GM12878 (cell line): ENCODE measurements at regions not wholly inside any gene's neighbourhood (a gene's known extent, or its start where the extent isn't known, plus 50 kb on each side); places are given as distances from the start of the nearest gene placed in this dataset.

Source experiments
- ATAC-seq: fragments of 200-7000 bp; cut with Tn5 transposase; 3 replicates; pipeline ENCODE4 v1.9.1; 2020; ENCODE audit warnings: mild to moderate bottlenecking, moderate library complexity
- BruUV-seq: library from RNA; stranded (reverse); fragments of 400-500 nt; replicated peaks from 2 replicates; lab custom pipeline; 2021; lab: Mats Ljungman, UMichigan
- CTCF ChIA-PET: fragments of 300-600 bp; sonication (Branson Sonifier 250); formaldehyde crosslinking; extraction: SDS; loops from one replicate; lab custom pipeline; 2021; ENCODE audit warnings: inconsistent platforms; lab: Yijun Ruan, JAX
- POLR2A ChIA-PET: fragments of 350-600 bp; formaldehyde crosslinking; extraction: SDS; loops from one replicate; lab custom pipeline; 2021; ENCODE audit warnings: inconsistent platforms; lab: Charles Lee
- RAD21 ChIA-PET: fragments of 300-600 bp; sonication (Branson Sonifier 250); formaldehyde crosslinking; loops from one replicate; lab custom pipeline; 2023; ENCODE audit warnings: antibody characterized with exemption; ENCODE audit not compliant: unreplicated experiment; lab: Charles Lee
- SMC1A ChIA-PET: fragments of 300-600 bp; sonication (Branson Sonifier 250); formaldehyde crosslinking; loops from one replicate; lab custom pipeline; 2023; ENCODE audit not compliant: unreplicated experiment, uncharacterized antibody; lab: Charles Lee
- DNase-seq: peaks from one replicate; pipeline ENCODE4 v3.0.0-alpha.2; 2011; ENCODE audit warnings: low read depth, low spot score
- FAIRE-seq: peaks from 3 replicates; lab custom pipeline; 2011; peaks lifted over from hg19 to GRCh38; lab: Jason Lieb, UNC
- H2AFZ ChIP-seq: 2 replicates; pipeline ENCODE4 v1.6.0; 2011; ENCODE audit warnings: low read depth, low read length, control low read depth; ENCODE audit not compliant: control insufficient read depth
- H3K27ac ChIP-seq: 2 replicates; pipeline ENCODE4 v1.5.1; 2011; ENCODE audit warnings: control low read depth; ENCODE audit not compliant: control insufficient read depth, insufficient read depth
- H3K27me3 ChIP-seq, 2 experiments: replicated peaks in 1 of 2; 2 replicates each; pipeline versions ENCODE4 v1.6.0 to v1.6.1; 2011; ENCODE audit warnings: low read length in 1 of 2; ENCODE audit not compliant: control insufficient read depth in 2 of 2, insufficient read depth in 2 of 2
- H3K36me3 ChIP-seq, 2 experiments: 2 replicates each; pipeline ENCODE4 v1.5.1; 2011; ENCODE audit warnings: low read length in 1 of 2; ENCODE audit not compliant: control insufficient read depth in 2 of 2, insufficient read depth in 2 of 2
- H3K4me1 ChIP-seq: 2 replicates; pipeline ENCODE4 v1.6.1; 2011; ENCODE audit warnings: mild to moderate bottlenecking, low read length, moderate library complexity, mixed read lengths; ENCODE audit not compliant: control insufficient read depth, insufficient read depth
- H3K4me2 ChIP-seq: 2 replicates; pipeline ENCODE4 v1.6.0; 2011; ENCODE audit warnings: control low read depth; ENCODE audit not compliant: control insufficient read depth, insufficient read depth
- H3K4me3 ChIP-seq: fragments of 200-600 bp; sonication (generic); 2 replicates; pipeline ENCODE4 v1.5.1; 2016
- H3K79me2 ChIP-seq: 2 replicates; pipeline ENCODE4 v1.6.0; 2011; ENCODE audit warnings: low read length; ENCODE audit not compliant: control insufficient read depth, insufficient read depth
- H3K9ac ChIP-seq: 2 replicates; pipeline ENCODE4 v1.8.0; 2011; ENCODE audit warnings: low read length, control low read depth, mixed read lengths; ENCODE audit not compliant: control insufficient read depth, insufficient read depth
- H3K9me3 ChIP-seq: replicated peaks from 3 replicates; pipeline ENCODE4 v1.5.1; 2011; ENCODE audit warnings: mild to moderate bottlenecking, low read length; ENCODE audit not compliant: control insufficient read depth, insufficient read depth
- H4K20me1 ChIP-seq: 2 replicates; pipeline ENCODE4 v1.6.0; 2011; ENCODE audit not compliant: control insufficient read depth, insufficient read depth
- POLR2A ChIP-seq: IDR thresholded peaks from 2 replicates; pipeline ENCODE4 v1.6.1; 2011; ENCODE audit warnings: low read depth, mild to moderate bottlenecking, low read length
- RAD21 ChIP-seq: IDR thresholded peaks from 2 replicates; pipeline ENCODE4 v1.6.1; 2011; ENCODE audit warnings: mild to moderate bottlenecking, low read depth, low read length, moderate library complexity; ENCODE audit not compliant: insufficient read depth
- SMC3 ChIP-seq: IDR thresholded peaks from 2 replicates; pipeline ENCODE4 v1.6.1; 2011; ENCODE audit warnings: low read length, improper control_type of control experiment, borderline replicate concordance
- TAF1 ChIP-seq: IDR thresholded peaks from 2 replicates; pipeline ENCODE4 v1.6.1; 2011; ENCODE audit warnings: mild to moderate bottlenecking, low read depth, low read length, borderline replicate concordance
- TCF7 ChIP-seq: IDR thresholded peaks from 2 replicates; pipeline ENCODE4 v1.6.1; 2014; ENCODE audit warnings: antibody characterized with exemption, borderline replicate concordance
- WGBS: methylation state at CpG from one replicate; pipeline ENCODE4 v1.1.6; 2016; ENCODE audit warnings: low lambda C conversion rate; ENCODE audit not compliant: insufficient replicate concordance, insufficient coverage; ENCODE audit errors: missing lambda C conversion rate; 5-methylcytosine and 5-hydroxymethylcytosine counted together
- in situ Hi-C: fragments of 300-500 bp; cut with MboI; formaldehyde crosslinking; loops from 9 replicates; pipeline ENCODE4 v1.14.3; 2018; ENCODE audit warnings: mixed read lengths
- intact Hi-C: fragments of 100-400 bp; cut with micrococcal nuclease; formaldehyde crosslinking; loops from one replicate; pipeline ENCODE4 v1.14.2; 2022; ENCODE audit not compliant: unreplicated experiment
- TF ChIP-seq, protein P1 (sequence below), 3 experiments: IDR thresholded peaks in 2 of 3; conservative IDR thresholded peaks in 1 of 3; 2 replicates each; pipeline ENCODE4 v1.5.1; 2011; ENCODE audit warnings: low read depth in 3 of 3, low read length in 3 of 3, mild to moderate bottlenecking in 3 of 3, control low read depth in 2 of 3, moderate library complexity in 2 of 3, inconsistent platforms in 1 of 3, mixed read lengths in 1 of 3; ENCODE audit not compliant: control insufficient read depth in 2 of 3, insufficient read depth in 1 of 3; ENCODE audit errors: extremely low read depth in 1 of 3
- TF ChIP-seq, protein P2 (sequence below): IDR thresholded peaks from 2 replicates; pipeline ENCODE4 v1.6.1; 2012; ENCODE audit warnings: improper control_type of control experiment, low read depth, low read length; ENCODE audit not compliant: insufficient replicate concordance

DNA sequence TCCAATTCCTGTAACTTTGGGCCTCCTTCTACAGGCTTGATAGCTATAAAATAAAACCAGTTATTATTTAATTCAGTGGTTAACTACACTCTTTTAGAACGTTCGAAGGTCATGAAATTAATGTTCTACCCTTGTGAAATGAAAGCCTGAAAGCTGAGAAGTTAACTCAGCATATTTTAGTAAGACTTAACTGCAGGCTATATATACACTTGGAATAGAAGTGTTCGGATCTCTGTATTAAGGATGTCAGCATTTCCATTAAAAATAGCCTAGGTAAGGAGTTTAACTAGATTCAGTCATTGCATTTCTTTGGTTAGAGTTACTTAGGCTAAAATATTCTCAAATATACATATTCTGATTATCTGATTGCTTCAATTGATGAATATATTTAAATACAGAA is 229.2 kb downstream of the MRPS30 start:
- DNase-seq (no peak), FAIRE-seq (no peak), ATAC-seq (peak; percentile 38)
- ChIA-PET CTCF (interaction anchor here (0.7 to 3.0 kb wide), 25 partner anchors 11 to 829 kb away, joined by 3 to 21 read pairs (median 4); no protein-coding TSS in a partner anchor), SMC1A (interaction anchor here (0.6 to 4.5 kb wide), 16 partner anchors 10 to 736 kb away, joined by 3 to 24 read pairs (median 3); no protein-coding TSS in a partner anchor), RAD21 (interaction anchor here (1.0 to 2.8 kb wide), 14 partner anchors 8 to 738 kb away, joined by 3 to 12 read pairs (median 5); no protein-coding TSS in a partner anchor), POLR2A (no interaction called here)
- in situ Hi-C loops (no loop called here), intact Hi-C loops (loop anchor here (5.0 kb wide), 2 partner anchors 176 to 734 kb away; no protein-coding TSS in a partner anchor)
- no peak overlapping the region for H2AFZ ChIP-seq
- H3K4me3 ChIP-seq = no peak overlapping the region
- H3K4me1 ChIP-seq = no peaks in the 10 kb centered on the region
- TF ChIP-seq TAF1 (no peak), TCF7 (no peak), POLR2A (no peak)
- H3K36me3 ChIP-seq = no peaks in the 10 kb centered on the region
- H3K9me3 ChIP-seq = no peaks in the 10 kb centered on the region
- no peak overlapping the region for H3K9ac ChIP-seq
- BruUV-seq = no TSS peak
- no peaks in the 10 kb centered on the region for H3K79me2 ChIP-seq
- no peaks in the 10 kb centered on the region for H3K27me3 ChIP-seq
- no peaks in the 10 kb centered on the region for H4K20me1 ChIP-seq
- 16% methylated on average over 3 of the region's 3 CpGs for WGBS
- H3K4me2 ChIP-seq = no peak overlapping the region
- H3K27ac ChIP-seq = no peak overlapping the region

DNA sequence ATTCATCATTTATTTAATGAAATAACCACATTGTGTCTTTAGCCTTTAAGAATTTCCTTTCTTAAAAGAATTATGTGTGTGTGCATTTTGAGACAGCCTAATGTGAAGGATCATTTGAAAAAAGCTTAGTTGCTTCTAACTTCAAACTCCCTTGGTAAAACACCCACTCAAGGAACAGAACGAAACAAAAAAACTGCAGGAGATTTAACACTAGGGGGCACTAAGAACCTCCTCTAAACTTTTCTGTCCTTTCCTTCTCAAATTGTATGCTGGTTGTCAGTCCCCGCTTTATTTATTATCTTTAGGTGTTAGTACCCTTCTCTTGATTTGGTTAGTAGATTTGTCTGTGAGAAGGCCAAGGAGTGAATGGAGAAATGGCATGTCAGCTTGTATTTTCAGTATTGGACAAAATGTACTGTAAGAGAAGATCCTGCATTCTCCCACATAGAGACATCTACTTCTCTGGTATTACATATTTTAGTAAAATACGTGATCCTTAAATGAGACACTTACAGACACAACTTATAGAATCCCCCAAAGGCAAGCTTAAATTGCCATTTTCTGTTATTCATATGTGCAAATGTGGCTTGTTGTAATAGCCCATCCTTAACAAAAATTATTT is 229.7 kb downstream of the MRPS30 start:
- no peak overlapping the region for H3K27ac ChIP-seq
- no peaks in the 10 kb centered on the region for H4K20me1 ChIP-seq
- no peaks in the 10 kb centered on the region for H3K9me3 ChIP-seq
- H3K79me2 ChIP-seq = no peaks in the 10 kb centered on the region
- RAD21 ChIA-PET = interaction anchor here (1.0 to 2.8 kb wide), 13 partner anchors 9 to 737 kb away, joined by 3 to 12 read pairs (median 5); no protein-coding TSS in a partner anchor
- peak; percentile 88 for ATAC-seq
- no peaks in the 10 kb centered on the region for H3K36me3 ChIP-seq
- in situ Hi-C loops = no loop called here
- no TSS peak for BruUV-seq
- H3K27me3 ChIP-seq = no peaks in the 10 kb centered on the region
- TF ChIP-seq RAD21 = peak; percentile 75
- TF ChIP-seq, protein P1, sequence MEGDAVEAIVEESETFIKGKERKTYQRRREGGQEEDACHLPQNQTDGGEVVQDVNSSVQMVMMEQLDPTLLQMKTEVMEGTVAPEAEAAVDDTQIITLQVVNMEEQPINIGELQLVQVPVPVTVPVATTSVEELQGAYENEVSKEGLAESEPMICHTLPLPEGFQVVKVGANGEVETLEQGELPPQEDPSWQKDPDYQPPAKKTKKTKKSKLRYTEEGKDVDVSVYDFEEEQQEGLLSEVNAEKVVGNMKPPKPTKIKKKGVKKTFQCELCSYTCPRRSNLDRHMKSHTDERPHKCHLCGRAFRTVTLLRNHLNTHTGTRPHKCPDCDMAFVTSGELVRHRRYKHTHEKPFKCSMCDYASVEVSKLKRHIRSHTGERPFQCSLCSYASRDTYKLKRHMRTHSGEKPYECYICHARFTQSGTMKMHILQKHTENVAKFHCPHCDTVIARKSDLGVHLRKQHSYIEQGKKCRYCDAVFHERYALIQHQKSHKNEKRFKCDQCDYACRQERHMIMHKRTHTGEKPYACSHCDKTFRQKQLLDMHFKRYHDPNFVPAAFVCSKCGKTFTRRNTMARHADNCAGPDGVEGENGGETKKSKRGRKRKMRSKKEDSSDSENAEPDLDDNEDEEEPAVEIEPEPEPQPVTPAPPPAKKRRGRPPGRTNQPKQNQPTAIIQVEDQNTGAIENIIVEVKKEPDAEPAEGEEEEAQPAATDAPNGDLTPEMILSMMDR (IDR thresholded peaks at IDR 0.05 in 2 of 3, conservative IDR thresholded peaks at IDR 0.05 in 1 of 3; ENCODE audit: control insufficient read depth in 2 of 3, extremely low read depth in 1 of 3, insufficient read depth in 1 of 3, low read depth in 3 of 3, low read length in 3 of 3) = peak; percentile 51 to 60 (median 53); a peak in 5 of 6 replicates
- peak; percentile 54; the same call in 1 of the 2 replicates for TF ChIP-seq SMC3
- TF ChIP-seq, protein P2, sequence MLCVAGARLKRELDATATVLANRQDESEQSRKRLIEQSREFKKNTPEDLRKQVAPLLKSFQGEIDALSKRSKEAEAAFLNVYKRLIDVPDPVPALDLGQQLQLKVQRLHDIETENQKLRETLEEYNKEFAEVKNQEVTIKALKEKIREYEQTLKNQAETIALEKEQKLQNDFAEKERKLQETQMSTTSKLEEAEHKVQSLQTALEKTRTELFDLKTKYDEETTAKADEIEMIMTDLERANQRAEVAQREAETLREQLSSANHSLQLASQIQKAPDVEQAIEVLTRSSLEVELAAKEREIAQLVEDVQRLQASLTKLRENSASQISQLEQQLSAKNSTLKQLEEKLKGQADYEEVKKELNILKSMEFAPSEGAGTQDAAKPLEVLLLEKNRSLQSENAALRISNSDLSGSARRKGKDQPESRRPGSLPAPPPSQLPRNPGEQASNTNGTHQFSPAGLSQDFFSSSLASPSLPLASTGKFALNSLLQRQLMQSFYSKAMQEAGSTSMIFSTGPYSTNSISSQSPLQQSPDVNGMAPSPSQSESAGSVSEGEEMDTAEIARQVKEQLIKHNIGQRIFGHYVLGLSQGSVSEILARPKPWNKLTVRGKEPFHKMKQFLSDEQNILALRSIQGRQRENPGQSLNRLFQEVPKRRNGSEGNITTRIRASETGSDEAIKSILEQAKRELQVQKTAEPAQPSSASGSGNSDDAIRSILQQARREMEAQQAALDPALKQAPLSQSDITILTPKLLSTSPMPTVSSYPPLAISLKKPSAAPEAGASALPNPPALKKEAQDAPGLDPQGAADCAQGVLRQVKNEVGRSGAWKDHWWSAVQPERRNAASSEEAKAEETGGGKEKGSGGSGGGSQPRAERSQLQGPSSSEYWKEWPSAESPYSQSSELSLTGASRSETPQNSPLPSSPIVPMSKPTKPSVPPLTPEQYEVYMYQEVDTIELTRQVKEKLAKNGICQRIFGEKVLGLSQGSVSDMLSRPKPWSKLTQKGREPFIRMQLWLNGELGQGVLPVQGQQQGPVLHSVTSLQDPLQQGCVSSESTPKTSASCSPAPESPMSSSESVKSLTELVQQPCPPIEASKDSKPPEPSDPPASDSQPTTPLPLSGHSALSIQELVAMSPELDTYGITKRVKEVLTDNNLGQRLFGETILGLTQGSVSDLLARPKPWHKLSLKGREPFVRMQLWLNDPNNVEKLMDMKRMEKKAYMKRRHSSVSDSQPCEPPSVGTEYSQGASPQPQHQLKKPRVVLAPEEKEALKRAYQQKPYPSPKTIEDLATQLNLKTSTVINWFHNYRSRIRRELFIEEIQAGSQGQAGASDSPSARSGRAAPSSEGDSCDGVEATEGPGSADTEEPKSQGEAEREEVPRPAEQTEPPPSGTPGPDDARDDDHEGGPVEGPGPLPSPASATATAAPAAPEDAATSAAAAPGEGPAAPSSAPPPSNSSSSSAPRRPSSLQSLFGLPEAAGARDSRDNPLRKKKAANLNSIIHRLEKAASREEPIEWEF = no peak
- CTCF ChIA-PET = interaction anchor here (0.7 to 3.0 kb wide), 23 partner anchors 9 to 829 kb away, joined by 3 to 21 read pairs (median 3); no protein-coding TSS in a partner anchor
- H3K4me1 ChIP-seq = no peaks in the 10 kb centered on the region
- FAIRE-seq = no peak
- SMC1A ChIA-PET = interaction anchor here (0.7 to 4.5 kb wide), 14 partner anchors 10 to 735 kb away, joined by 3 to 24 read pairs (median 3); no protein-coding TSS in a partner anchor
- no peak overlapping the region for H3K4me2 ChIP-seq
- no peak overlapping the region for H3K9ac ChIP-seq
- intact Hi-C loops = loop anchor here (5.0 kb wide), 2 partner anchors 176 to 734 kb away; no protein-coding TSS in a partner anchor
- H3K4me3 ChIP-seq = no peak overlapping the region
- POLR2A ChIA-PET = no interaction called here
- no peak overlapping the region for H2AFZ ChIP-seq
- no peak for DNase-seq
- 31% methylated on average over 3 of the region's 3 CpGs for WGBS
